ENCODE measurements at regions not wholly inside any gene's neighbourhood (a gene's known extent, or its start where the extent isn't known, plus 50 kb on each side); places are given as distances from the start of the nearest gene placed in this dataset.
"Not testable (repeated sequence)": the region's sequence is repeated elsewhere in the genome, so short reads cannot be mapped to it uniquely, and the experiment has no call there.

- DNase-seq: no peak
Observed at GRCh38 chr3:31300456-31301443, 232.0 kb upstream of the STT3B start.

DNA sequence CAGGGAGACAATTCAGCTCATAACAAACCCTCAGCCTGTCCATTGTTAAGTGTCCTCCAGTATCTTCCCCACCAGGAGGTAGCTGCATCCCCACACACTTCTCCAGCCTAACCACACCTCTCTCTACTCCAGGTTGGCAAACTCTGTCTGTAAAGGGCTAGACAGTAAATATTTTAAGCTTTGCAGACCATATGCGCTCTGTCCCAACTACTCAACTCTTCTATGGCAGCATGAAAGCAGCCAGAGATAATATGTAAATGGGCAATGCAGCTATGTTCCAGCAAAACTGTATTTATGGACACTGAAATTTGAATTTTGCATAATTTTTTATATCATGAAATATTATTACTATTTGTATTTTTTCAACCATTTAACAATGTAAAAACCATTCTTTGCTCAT is 230.4 kb upstream of the STT3B start:
- DNase-seq: no peak

- DNase-seq: no peak
Observed at GRCh38 chr3:31305340-31305739, 227.4 kb upstream of the STT3B start.

GRCh38 chr3:31307131-31307785 is 225.5 kb upstream of the STT3B start:
- DNase-seq: no peak

- no peak for DNase-seq
Observed at GRCh38 chr3:31311559-31311958, 221.2 kb upstream of the STT3B start.

GRCh38 chr3:31312400-31312799 is 220.3 kb upstream of the STT3B start:
- DNase-seq: no peak

DNA sequence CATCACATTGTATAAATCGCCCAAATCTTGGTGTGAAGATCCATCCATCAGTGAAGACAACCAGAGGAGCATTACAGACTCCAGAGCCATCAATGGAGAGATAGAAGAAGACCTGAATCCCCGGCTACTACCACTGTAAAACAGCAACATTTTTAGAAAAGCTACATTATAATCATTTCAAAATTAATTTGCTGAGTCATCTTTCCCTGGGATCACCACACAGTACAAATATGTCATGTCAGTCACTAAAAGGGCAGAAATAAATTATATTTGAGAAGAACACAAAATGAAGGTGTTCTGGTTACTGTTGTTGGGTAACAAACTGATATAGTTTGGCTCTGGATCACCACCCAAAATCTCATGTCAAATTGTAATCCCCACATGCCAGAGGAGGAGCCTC is 218.5 kb upstream of the STT3B start:
- DNase-seq: no peak

DNA sequence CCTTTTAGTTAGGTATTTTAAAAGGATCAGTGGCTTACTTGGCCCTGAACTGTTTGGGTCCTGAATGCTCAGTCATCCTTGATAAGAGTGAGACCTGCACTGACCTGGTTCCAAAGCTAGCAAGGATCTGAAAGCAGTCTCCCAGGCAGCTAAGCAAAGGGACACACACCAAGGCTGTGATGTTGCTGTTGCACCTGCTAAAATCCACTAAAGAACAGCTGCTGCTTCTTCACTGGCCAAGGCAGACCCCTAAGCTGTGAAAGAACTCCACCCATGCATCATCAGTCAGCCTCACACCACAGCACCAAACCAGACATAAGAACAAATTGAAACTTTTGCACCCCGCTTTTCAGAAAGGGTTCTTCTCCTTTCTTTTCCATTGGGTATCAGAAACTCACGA is 213.4 kb upstream of the STT3B start:
- DNase-seq: no peak

DNA sequence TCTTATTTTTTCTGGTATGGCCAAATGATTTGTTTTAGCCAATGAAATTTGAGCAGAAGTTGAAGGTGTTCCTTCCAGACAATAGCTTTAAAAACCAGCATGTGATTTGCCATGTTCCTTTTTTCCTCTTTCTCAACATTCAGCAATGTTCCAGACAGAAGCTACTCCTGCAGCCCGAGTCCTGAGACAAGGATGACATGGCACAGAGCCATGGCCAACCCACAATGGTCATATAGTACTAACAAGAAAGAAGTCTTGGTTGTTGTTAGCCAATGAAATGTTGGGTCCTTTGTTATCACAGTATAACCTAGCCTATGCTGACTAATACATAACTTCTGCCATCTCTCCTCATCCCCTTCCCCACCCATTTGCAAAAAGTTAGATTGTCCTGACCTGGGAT is 211.1 kb upstream of the STT3B start:
- no peak for DNase-seq

GRCh38 chr3:31322460-31322859 is 210.3 kb upstream of the STT3B start:
- DNase-seq: no peak

DNA sequence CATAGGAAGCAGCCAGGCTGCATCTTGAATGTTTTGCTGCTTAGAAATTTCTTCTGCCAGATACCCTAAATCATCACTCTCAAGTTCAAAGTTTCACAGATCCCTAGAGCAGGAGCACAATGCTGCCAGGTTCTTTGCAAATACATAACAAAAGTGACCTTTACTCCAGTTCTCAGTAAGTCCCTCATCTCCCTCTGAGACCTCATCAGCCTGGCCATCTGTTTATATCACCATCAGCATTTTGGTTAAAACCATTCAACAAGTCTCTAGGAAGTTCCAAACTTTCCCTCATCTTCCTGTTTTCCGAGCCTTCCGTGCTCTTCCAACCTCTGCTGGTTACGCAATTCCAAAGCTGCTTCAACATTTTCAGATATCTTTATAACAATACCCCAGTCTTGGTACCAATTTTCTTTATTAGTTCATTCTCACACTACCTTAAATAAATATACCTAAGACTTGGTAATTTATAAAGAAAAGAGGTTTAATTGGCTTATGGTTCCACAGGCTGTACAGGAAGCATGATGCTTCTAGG is 204.8 kb upstream of the STT3B start:
- DNase-seq: not testable (repeated sequence)

- no peak for DNase-seq
Observed at GRCh38 chr3:31331278-31331677, 201.4 kb upstream of the STT3B start.

GRCh38 chr3:31341130-31341529 is 191.6 kb upstream of the STT3B start:
- DNase-seq: no peak

DNA sequence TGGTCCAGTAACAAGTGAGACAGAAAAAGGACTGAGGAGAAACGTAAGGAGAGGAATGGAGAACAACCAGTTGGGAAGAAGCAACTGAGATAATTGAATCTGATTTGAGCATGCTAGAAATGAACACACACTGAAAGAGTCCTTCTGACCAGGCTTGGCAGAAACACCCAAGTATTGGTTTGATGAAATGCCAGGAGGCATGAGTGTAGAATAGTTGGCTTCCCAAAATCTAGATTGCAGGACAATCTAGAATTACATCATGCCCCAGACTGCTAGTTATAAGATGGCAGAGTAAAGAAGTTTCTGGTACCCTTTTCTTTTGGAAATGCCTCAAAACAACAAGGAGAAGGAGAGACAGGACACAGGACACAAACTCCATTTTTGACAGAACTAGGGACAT is 189.7 kb upstream of the STT3B start:
- no peak for DNase-seq

- no peak for DNase-seq
Observed at GRCh38 chr3:31345581-31345980, 187.1 kb upstream of the STT3B start.

DNA sequence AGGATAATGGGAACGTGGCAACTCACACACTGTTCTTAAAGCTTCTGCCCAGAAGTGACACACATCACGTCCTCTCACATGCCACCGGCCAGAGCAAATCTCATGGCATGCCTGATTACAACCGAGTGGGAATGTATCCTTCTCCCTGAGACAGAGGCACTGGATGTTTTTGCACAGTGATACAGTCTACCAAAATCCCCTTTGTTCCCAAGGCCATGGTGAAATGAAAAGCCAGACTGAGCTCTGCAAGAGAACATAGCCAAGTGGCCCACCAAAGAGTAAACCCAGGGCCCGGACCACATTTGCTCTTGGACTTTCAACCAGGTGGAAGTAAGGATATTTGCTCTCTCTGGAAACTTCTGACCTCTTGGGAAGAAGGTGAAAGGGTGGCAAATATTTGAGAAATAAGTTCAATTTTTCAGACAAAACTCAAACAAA is 186.2 kb upstream of the STT3B start:
- no peak for DNase-seq

DNA sequence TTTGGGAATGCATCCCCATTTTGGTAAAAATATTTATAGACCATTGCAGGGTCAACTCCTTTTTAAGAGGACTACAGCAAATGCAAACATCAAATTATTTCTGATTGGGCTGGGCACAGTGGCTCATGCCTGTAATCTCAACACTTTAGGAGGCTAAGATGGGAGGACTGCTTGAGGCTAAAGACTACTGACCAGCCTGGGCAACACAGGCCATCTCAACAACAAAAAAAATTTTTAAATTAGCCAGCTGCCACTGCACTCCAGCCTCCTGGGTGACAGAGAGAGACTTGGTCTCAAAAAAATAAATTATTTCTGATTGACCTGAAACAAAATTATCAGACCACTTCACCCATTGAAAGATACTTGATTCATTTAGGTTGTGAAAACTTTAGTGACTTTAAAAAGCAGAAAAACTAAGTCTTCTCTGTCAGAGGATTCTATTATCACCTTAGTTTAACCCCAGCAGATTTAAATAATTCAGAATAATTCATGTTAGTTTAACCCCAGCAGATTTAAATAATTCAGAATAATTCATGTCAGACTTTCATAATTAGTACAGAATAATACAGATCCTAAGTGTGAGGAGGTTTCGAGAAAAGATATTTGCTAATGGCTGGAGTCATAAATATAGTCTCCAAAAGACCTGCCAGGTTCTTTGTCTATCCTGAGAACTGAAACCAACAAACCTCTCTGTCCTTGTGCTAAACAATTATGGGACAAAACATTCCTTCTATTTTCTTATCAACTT is 183.6 kb upstream of the STT3B start:
- no peak for DNase-seq

GRCh38 chr3:31350307-31350706 is 182.4 kb upstream of the STT3B start:
- DNase-seq: no peak

GRCh38 chr3:31352331-31352730 is 180.4 kb upstream of the STT3B start:
- no peak for DNase-seq

DNA sequence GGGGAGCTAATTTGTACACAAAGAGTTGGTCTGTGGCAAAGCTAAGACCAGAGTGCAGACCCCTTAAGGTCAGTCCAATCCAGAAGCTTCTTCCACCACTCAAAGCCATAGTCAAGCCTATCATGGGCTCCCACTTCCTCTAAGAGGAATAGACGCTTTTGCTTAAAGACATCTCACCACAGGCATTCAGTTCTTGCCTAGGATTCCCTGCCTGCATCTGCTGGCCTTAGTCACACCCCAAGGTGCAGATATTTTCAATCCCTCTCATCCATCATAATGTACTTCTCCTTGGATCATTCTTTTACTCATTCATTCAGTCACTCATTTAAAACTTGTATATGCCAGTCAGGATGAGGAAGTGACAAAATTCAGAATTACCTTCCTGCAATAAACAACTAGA is 179.6 kb upstream of the STT3B start:
- DNase-seq: no peak

DNA sequence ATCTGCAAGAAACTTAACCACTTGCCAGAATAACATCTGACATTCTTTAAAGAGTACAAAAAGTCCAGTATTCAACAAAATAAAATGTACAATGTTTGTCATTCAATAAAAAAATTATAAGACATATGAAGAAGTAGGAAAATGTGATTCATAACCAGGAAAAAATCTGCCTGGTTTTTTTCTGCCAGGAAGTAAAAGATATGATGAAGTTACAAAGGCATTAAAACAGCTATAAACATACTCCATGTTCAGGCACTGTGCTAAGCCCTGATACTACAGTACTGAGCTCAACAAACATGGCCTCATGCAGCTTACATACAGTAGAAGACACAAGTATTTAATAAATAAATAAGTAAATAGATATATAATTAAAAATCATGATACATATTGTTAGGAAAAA is 178.4 kb upstream of the STT3B start:
- no peak for DNase-seq

GRCh38 chr3:31355807-31356206 is 176.9 kb upstream of the STT3B start:
- no peak for DNase-seq

DNA sequence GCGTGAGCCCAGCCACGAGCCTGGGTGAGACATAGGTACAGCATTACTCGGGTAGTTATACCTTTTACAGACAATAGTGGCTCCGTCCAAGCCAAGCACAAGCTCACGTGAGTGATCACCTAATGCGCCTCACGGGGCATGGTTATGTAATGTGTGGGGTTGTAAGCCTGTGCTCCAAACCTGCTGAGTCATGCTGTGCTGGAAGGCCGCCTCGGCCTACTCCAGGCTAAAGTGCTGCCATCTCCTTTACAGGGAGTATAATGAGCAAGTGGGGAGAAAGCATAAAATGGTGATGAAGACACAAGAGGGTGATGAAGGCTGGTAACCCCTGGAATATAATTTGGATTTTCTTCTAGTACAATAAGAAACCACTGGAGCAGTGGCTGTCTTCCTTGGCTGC is 175.8 kb upstream of the STT3B start:
- no peak for DNase-seq
